C4-2B (cell line): ENCODE measurements at regions not wholly inside any gene's neighbourhood (a gene's known extent, or its start where the extent isn't known, plus 50 kb on each side); places are given as distances from the start of the nearest gene placed in this dataset.

Experiments used
- CTCF ChIP-seq: fragments of 450-650 bp; conservative IDR thresholded peaks from 2 replicates; pipeline ENCODE4 v1.5.1; 2017; ENCODE audit warnings: mild to moderate bottlenecking
- ZFX ChIP-seq: fragments of 450-650 bp; IDR thresholded peaks from 2 replicates; pipeline ENCODE4 v1.6.1; 2017

GRCh38 chr5:56664025-56664424 lies 151.3 kb upstream of the MAP3K1 start:
- TF ChIP-seq CTCF (no peak), ZFX (no peak)
